ENCODE measurements at regions not wholly inside any gene's neighbourhood (a gene's known extent, or its start where the extent isn't known, plus 50 kb on each side); places are given as distances from the start of the nearest gene placed in this dataset.

GRCh38 chr6:71373943-71374342 is 85.3 kb downstream of the OGFRL1 start:
- Histone ChIP-seq H3K4me1 (ENCODE audit: insufficient read depth, low read length) (no peaks in the 10 kb centered on the region), H3K9me3 (ENCODE audit: control insufficient read depth, low read depth, low read length) (no peaks in the 10 kb centered on the region), H3K14ac (ENCODE audit: insufficient read depth, low read length) (no peak overlapping the region), H3K18ac (ENCODE audit: insufficient read length, low read depth, low read length) (no peak overlapping the region), H3K27ac (ENCODE audit: insufficient read length, low read depth, low read length) (no peak overlapping the region), H2AFZ (ENCODE audit: low read length) (no peak overlapping the region), H3K4me2 (ENCODE audit: insufficient read depth, insufficient read length, low read length) (no peak overlapping the region), H4K20me1 (ENCODE audit: control insufficient read depth, insufficient read depth, insufficient read length) (no peaks in the 10 kb centered on the region), H2BK20ac (ENCODE audit: low read depth, low read length, poor library complexity, severe bottlenecking) (no peak overlapping the region), H4K8ac (replicated peaks; ENCODE audit: insufficient read length, low read depth, low read length) (no peak overlapping the region), H2BK15ac (ENCODE audit: low read depth, low read length) (no peak overlapping the region), H3K79me1 (ENCODE audit: insufficient read depth, low read depth, low read length, poor library complexity, severe bottlenecking) (no peaks in the 10 kb centered on the region), H4K91ac (ENCODE audit: insufficient read length, low read depth, low read length) (no peak overlapping the region), H3K9ac (ENCODE audit: extremely low read depth, insufficient read length, low read length) (no peak overlapping the region), H2BK120ac (ENCODE audit: low read depth, low read length, poor library complexity, severe bottlenecking) (no peak overlapping the region), H3K23ac (ENCODE audit: insufficient read length, low read depth, low read length) (no peak overlapping the region), H2BK12ac (ENCODE audit: insufficient read length, low read depth, low read length) (no peak overlapping the region), H3T11ph (ENCODE audit: low read length) (no peak overlapping the region), H4K5ac (ENCODE audit: insufficient read length, low read depth, low read length) (no peak overlapping the region), H2BK5ac (ENCODE audit: insufficient read length, low read length) (no peak overlapping the region), H3K23me2 (ENCODE audit: insufficient read length, low read depth, low read length, poor library complexity, severe bottlenecking) (no peaks in the 10 kb centered on the region), H3K79me2 (ENCODE audit: insufficient read depth, low read length) (no peaks in the 10 kb centered on the region), H3K4ac (ENCODE audit: low read depth, low read length) (no peak overlapping the region), H2AK5ac (ENCODE audit: insufficient read length, low read length) (no peak overlapping the region), H3K56ac (ENCODE audit: insufficient read length, low read depth, low read length) (no peak overlapping the region), H3K27me3 (ENCODE audit: insufficient read depth, low read length) (no peaks in the 10 kb centered on the region)
- Mint-ChIP-seq H3K4me1 (no peaks in the 10 kb centered on the region), H3K9me3 (peaks cover 2 to 3% of the 10 kb centered on the region in 2 experiments; a peak in 1 of 5 replicates), H3K27me3 (ENCODE audit: low read depth) (no peaks in the 10 kb centered on the region), H3K27ac (no peak overlapping the region), H3K4me3 (no peak overlapping the region), H3K36me3 (ENCODE audit: insufficient read depth in 1 of 3, low read depth in 3 of 3) (peaks cover 0 to 5% (median 0%) of the 10 kb centered on the region in 3 experiments; a peak in 2 of 7 replicates)
- TF ChIP-seq, protein P1, sequence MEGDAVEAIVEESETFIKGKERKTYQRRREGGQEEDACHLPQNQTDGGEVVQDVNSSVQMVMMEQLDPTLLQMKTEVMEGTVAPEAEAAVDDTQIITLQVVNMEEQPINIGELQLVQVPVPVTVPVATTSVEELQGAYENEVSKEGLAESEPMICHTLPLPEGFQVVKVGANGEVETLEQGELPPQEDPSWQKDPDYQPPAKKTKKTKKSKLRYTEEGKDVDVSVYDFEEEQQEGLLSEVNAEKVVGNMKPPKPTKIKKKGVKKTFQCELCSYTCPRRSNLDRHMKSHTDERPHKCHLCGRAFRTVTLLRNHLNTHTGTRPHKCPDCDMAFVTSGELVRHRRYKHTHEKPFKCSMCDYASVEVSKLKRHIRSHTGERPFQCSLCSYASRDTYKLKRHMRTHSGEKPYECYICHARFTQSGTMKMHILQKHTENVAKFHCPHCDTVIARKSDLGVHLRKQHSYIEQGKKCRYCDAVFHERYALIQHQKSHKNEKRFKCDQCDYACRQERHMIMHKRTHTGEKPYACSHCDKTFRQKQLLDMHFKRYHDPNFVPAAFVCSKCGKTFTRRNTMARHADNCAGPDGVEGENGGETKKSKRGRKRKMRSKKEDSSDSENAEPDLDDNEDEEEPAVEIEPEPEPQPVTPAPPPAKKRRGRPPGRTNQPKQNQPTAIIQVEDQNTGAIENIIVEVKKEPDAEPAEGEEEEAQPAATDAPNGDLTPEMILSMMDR (conservative IDR thresholded peaks at IDR 0.05) = no peak
- no CpG with 5 or more reads among the region's 1 CpG for WGBS (ENCODE audit: extremely low coverage, insufficient read length, low lambda C conversion rate)
- no peak for DNase-seq
